ENCODE measurements at regions not wholly inside any gene's neighbourhood (a gene's known extent, or its start where the extent isn't known, plus 50 kb on each side); places are given as distances from the start of the nearest gene placed in this dataset.
A peak's percentile ranks its signal among the peaks of the same experiment; 100 is the strongest.

DNA sequence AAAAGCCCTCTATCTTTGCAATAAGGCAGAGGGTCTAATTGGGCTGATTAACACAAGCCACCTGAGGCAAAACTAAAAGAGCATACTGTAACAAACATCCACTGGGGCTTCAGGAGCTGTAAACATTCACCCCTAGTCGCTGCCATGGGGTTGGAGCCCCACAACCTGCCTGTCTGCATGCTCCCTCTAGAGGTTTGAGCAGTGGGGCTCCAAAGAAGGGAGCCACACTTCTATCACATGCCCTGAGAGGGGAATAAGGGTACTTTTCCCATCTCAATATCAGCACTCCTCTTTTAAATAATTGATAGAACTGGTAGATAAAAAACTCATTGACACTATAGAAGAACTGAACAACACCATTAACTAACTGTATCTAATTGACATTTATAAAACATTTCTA lies 130.1 kb upstream of the COX10 start:
- no peak for DNase-seq

DNA sequence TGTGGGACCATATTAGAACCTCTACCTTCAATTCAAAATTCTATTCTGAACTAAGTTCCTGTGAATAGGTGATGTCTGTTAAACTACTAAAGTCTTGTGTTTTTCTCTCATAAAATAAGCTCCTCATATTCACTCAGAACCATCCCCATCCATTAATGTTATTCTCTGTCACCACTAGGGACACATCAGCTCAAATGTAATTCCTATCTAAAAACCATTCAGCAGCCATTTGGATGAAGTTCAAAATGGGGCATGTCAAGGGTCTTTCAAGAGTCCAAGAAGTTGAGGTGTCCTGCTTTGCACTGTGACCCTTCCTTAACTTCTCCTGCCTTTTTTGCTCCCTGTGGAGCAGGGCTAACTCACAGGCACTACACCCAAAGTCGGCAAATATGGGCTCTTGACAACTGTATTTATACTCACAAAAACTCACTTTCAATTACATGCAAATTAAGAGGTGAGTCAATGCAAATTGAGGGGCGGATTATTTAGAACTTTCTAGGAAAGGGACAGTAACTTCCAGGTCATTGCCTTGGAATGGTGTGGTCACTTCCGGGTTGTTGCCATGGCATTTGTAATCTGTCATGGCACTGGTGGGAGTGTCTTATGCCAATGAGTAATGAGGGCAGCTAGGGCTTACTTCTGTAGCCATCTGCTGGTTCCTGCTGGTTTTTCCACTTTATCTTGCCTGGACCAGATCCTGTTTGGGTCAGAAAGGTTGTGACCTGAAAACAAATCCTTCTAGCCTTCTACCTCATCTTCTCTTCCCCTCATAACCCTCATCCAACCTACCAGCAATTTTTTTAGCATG lies 128.2 kb upstream of the COX10 start:
- DNase-seq = no peak

- DNase-seq = no peak
Observed at GRCh38 chr17:13941781-13942180, 127.5 kb upstream of the COX10 start.

DNA sequence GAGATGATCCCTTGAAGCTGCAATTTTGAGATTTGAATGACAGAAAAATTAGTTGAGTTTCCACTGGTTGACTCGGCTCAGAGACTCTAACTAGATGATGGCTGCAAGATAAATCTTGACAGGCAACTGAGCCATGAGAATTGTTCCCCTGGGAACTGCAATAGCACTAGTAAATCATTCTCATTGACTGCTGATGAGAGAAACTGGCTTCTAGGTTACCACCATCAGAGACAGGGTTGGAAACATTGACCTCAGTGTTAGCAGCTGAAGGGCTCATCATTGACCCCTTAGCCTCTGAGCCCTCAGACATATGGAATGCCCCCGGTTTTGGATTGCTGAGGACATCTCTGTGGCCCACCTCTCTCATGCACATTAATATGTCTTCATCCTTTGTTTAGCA lies 125.4 kb upstream of the COX10 start:
- no peak for DNase-seq

DNA sequence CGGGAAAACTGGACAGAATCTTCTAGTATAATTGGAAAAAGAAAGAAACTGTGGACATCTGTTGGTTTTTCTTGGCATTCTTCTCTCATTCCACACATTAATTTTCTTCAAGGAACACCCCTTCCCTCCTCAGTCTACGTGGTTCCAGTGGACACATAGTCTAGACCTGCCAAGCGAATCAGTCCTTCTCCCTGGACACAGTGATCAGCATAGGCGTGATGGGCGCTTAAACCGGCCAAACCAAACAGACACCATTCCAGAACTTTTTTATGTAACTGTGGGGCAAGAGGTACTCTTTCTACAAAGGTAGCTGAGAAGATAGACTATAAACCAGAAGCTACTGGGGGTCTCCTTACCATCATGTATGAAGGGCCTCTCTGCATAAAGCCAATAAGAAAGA lies 121.8 kb upstream of the COX10 start:
- DNase-seq = no peak

- DNase-seq = no peak
Observed at GRCh38 chr17:13952009-13952750, 117.1 kb upstream of the COX10 start.

DNA sequence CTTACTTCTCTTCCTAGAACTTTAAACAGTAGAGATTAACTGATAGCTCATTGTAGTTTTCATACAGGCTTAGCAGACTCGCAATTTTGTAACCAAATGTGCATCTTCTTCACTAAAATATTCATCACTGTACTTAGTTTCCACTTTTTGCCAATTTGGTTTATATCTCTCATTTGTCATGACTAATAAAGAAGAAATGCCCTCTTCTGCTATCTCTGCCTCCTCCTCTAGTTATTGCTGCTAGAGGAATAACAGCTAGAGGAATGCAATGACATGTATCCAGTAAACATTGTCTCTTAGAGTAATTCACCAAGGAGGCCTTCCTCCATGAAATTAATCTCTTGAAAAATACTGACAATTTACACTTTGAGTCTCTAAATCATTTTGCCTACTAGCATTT lies 115.5 kb upstream of the COX10 start:
- DNase-seq = no peak

DNA sequence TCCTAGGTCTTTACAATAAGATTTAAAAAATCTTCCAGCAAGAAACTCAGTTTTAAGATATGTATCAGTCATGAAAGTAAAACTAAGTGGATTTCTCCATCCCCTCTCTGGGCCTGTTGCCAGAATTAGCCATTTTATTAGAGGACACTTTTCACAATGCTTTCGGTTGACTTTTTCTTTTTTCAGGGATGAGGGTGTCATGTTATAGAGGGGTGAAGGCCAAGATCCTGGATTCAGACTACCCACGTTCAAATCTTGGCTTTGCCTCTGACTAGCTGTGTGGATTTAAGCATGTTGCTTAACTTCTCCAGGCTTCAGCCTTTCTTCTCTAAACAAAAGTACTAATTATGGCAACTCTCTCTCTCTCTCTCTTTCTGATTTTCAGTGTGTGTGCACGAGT lies 111.7 kb upstream of the COX10 start:
- DNase-seq = no peak

- no peak for DNase-seq
Observed at GRCh38 chr17:13958773-13959172, 110.5 kb upstream of the COX10 start.

- DNase-seq = no peak
Observed at GRCh38 chr17:13961265-13961664, 108.0 kb upstream of the COX10 start.

DNA sequence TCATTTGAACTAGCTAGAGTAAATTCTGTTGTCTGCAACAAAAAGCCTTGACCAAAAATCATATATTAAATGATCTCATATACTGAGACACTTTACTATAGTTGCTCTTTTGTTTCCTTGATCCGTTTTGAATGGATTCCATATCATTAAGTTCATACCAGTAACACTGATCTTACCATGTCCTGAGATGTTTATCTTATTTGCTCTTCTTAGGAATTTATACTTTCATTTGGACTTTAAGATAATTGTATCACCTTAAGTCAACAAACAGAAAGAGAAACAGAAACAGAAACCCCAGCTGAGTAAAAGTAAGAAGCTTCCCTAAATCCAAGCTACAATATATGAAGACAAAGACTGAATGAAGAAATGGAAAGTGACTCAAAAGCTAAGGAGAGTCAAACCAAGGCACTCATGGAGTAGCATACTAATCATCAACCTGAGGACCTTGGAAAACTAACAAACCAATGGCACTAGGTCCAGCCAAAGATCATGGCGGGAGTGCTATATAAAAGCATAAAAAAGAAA lies 106.5 kb upstream of the COX10 start:
- no peak for DNase-seq

DNA sequence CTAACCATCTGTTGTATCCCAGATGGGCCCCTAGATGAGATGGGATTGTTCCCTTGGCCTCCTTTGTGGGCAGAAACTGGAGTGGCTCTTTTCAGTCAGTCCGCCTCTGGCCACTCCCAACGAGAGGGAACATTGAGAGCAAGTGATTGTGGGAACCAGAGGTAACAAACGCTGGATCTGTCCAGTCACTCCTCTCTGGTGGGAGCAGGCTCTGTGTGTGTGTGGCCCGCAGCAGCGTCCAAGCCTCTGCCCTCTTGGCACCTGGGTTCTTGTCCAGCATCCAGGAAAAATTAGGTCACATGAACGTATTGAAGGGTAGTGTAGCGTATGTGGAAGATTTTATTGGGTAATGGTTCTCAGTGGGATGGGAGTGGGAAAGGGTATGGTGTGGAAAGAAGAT lies 101.9 kb upstream of the COX10 start:
- no peak for DNase-seq

DNA sequence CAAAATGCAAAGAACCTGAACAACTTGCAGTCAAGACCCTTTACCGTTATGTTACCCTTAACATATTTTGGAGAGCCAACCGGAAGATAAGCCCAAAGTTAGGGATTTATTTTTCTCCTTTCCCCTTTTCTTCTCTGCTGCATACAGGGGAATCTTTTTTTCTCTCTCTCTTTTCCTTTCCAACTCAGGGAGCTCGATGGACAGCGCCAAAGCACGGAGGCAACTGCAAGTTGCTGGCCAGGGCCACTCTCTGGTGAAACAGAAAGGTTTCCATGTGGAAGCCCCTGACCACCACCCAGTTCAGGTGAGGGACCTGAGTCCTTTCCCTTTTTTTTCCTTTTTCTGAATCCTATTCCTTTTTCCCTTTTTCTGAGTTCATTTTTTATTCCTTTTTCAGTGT lies 98.8 kb upstream of the COX10 start:
- no peak for DNase-seq

GRCh38 chr17:13973960-13974651 lies 95.2 kb upstream of the COX10 start:
- DNase-seq = peak; percentile 19

DNA sequence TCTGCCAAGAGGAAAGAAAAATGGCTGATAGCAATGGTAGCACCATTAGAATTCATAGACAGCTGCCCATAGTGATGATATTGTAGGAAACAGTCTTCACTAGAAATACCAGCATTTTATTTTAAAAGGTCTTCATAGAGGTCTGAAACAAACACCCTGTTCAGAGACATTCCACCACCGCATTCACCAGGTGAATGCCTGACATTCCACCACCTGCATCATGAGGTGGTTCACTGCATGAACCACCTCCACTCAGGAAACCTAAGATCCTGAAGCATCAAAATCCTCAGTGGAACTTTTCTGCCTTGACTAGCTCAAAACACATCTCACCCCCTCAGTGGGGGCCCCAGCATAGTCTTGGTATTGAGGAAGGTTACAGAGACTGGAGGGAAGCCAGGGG lies 91.5 kb upstream of the COX10 start:
- no peak for DNase-seq

DNA sequence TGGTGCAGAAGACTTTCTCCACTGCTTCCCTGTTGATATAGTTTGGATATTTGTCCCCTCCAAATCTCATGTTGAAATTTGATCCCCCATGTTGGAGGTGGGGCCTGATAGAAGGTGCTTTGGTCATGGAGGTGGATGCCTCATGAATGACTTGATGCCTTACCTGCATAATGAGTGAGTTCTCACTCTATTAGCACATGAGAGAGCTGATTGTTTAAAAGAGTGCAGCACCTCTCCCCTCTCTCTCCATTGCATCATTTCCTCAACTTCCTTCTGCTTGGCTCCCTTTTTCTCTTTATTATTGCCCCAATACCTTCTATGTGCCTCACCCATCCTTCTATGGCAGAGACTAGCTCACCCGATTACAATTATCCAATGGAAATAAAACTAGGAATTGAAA lies 90.8 kb upstream of the COX10 start:
- no peak for DNase-seq

- DNase-seq = no peak
Observed at GRCh38 chr17:13981881-13982280, 87.4 kb upstream of the COX10 start.

DNA sequence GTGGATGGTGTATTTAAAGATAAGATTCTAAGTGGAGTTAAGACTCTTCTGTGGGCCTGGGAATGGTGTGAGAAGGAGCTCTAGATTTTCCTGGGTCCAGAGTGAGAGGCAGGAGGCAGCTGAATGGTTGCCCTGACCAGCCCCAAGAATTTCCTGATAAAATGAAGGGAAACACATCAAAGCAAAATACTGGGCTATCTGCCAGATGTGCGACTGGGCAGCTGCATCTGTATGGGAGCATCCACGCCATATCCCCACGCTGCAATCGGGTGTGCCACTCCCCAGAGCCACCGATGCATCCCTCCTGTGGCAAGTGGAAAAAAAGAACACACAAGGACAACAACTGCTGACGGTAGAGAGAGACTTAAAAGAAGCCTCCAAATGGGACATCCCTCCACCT lies 84.3 kb upstream of the COX10 start:
- no peak for DNase-seq

DNA sequence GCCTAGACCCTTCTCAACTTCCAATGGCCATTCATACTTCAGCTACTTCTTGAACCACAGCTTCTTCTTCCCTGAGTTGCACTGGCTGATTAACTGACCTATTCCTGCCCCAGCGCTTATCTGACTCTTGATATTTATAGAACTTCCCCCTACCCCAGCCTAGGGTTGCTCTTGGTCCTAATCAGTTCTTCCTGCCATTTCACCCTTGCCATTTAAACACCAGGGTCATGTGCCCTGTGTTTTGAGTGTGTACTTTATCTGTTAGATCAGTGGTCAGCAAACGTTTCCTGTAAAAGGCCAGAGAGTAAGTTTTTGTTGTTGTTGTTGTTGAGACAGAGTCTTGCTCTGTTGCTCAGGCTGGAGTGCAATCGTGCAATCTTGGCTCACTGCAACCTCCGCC lies 82.4 kb upstream of the COX10 start:
- DNase-seq = no peak

- DNase-seq = no peak
Observed at GRCh38 chr17:13989138-13989537, 80.2 kb upstream of the COX10 start.

- no peak for DNase-seq
Observed at GRCh38 chr17:13993106-13993505, 76.2 kb upstream of the COX10 start.

DNA sequence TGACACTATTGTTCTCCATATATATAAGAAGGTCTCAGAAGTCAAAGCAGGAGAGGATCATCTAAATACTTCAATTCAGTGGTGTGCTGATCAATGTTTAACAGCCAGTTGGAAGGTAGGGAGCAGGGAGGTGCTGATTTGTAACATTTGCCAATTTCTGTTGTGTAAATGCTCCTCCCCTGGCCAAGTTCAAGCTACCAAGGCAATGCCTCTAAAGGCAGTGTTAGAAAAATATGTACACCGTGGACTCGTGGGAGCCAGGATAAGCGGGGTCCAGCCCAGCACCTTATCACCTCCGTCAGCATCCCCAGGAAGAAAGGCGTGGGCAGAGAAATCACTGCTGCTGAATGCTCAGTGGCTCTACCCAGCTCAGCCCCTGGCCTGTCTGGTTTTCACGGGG lies 75.3 kb upstream of the COX10 start:
- DNase-seq = no peak

DNA sequence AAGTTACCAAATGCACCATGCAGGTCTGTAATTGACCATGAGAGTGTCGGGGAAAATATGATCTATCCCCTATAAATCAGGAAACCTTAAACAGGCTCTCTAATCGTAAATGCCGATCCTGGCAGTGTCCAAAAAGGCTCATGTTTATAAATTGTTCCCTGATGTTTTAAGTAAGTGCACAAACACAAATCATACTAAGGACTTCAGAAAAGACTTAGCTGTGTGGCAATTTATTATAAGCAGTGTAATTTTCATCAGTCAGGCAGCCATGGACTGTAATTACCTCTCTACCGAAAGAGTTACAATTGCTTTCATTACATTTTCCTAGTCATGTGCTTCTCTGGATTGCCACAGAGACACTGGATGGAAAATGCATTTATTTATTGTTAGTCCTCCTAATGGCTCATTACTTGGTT lies 73.4 kb upstream of the COX10 start:
- no peak for DNase-seq

- no peak for DNase-seq
Observed at GRCh38 chr17:13996276-13996675, 73.0 kb upstream of the COX10 start.

Measured in right hindlimb (tissue), 1 donor.